Fibroblast of lung (primary cell): ENCODE measurements at regions not wholly inside any gene's neighbourhood (a gene's known extent, or its start where the extent isn't known, plus 50 kb on each side); places are given as distances from the start of the nearest gene placed in this dataset.

Experiments
- DNase-seq, 2 donors: peaks; one replicate each; pipeline versions ENCODE4 v3.0.0 to v3.0.0-alpha.2; 2010; ENCODE audit warnings: low read depth in 2 of 2
- H2AFZ ChIP-seq: 2 replicates; pipeline ENCODE4 v1.5.1; 2012; ENCODE audit warnings: low read length, control low read depth, inconsistent platforms
- H3K27ac ChIP-seq: 2 replicates; pipeline ENCODE4 v1.5.1; 2011; ENCODE audit warnings: low read length, control low read depth; ENCODE audit not compliant: insufficient read depth
- H3K27me3 ChIP-seq: 2 replicates; pipeline ENCODE4 v1.5.1; 2011; ENCODE audit warnings: mild to moderate bottlenecking, low read length; ENCODE audit not compliant: control insufficient read depth, insufficient read depth
- H3K36me3 ChIP-seq: 2 replicates; pipeline ENCODE4 v1.5.1; 2011; ENCODE audit warnings: low read length; ENCODE audit not compliant: control insufficient read depth, insufficient read depth
- H3K4me1 ChIP-seq: 2 replicates; pipeline ENCODE4 v1.5.1; 2011; ENCODE audit warnings: low read length; ENCODE audit not compliant: control insufficient read depth, insufficient read depth; ENCODE audit errors: extremely low read depth
- H3K4me2 ChIP-seq: 2 replicates; pipeline ENCODE4 v1.5.1; 2011; ENCODE audit warnings: low read length, control low read depth; ENCODE audit not compliant: insufficient read depth; ENCODE audit errors: extremely low read depth
- H3K4me3 ChIP-seq, 4 experiments: fragments of 200-600 bp in 1 of 4; sonication (generic) in 1 of 4; replicated peaks in 1 of 4; 2 replicates each; pipeline ENCODE4 v1.5.1; 2011 to 2016; ENCODE audit warnings: low read length in 4 of 4, low read depth in 3 of 4, mild to moderate bottlenecking in 3 of 4, control low read depth in 2 of 4, inconsistent platforms in 1 of 4, mixed read lengths in 1 of 4; ENCODE audit not compliant: insufficient read depth in 1 of 4; ENCODE audit errors: control extremely low read depth in 1 of 4
- H3K79me2 ChIP-seq: 2 replicates; pipeline ENCODE4 v1.5.1; 2012; ENCODE audit warnings: mild to moderate bottlenecking, low read length, inconsistent platforms; ENCODE audit not compliant: control insufficient read depth, insufficient read depth
- H3K9ac ChIP-seq: 2 replicates; pipeline ENCODE4 v1.5.1; 2011; ENCODE audit warnings: mild to moderate bottlenecking, low read length, control low read depth; ENCODE audit not compliant: insufficient read depth
- H3K9me3 ChIP-seq: 2 replicates; pipeline ENCODE4 v1.5.1; 2012; ENCODE audit warnings: low read depth, low read length; ENCODE audit not compliant: control insufficient read depth, insufficient read depth
- H4K20me1 ChIP-seq: 2 replicates; pipeline ENCODE4 v1.5.1; 2011; ENCODE audit warnings: low read length; ENCODE audit not compliant: control insufficient read depth, insufficient read depth; ENCODE audit errors: extremely low read depth
- CTCF ChIP-seq, 2 donors: IDR thresholded peaks in 1 of 2; conservative IDR thresholded peaks in 1 of 2; 1 replicate in 1 of 2; 2 replicates in 1 of 2; pipeline ENCODE4 v1.5.1; 2011 to 2012; ENCODE audit warnings: low read length in 2 of 2, control low read depth in 1 of 2, inconsistent platforms in 1 of 2, low read depth in 1 of 2, mild to moderate bottlenecking in 1 of 2
- EZH2 ChIP-seq: IDR thresholded peaks from 2 replicates; pipeline ENCODE4 v1.5.1; 2012; ENCODE audit warnings: low read length, control low read depth, mild to moderate bottlenecking; ENCODE audit errors: missing control alignments

GRCh38 chr6:85015396-85015990, 251.1 kb upstream of the TBX18 start:
- Histone ChIP-seq H3K79me2 (no peaks in the 10 kb centered on the region), H4K20me1 (no peaks in the 10 kb centered on the region), H3K4me1 (no peaks in the 10 kb centered on the region), H3K4me2 (no peak overlapping the region), H3K36me3 (no peaks in the 10 kb centered on the region), H3K27me3 (no peaks in the 10 kb centered on the region), H2AFZ (no peak overlapping the region), H3K27ac (no peak overlapping the region), H3K4me3 (no peak overlapping the region), H3K9me3 (no peaks in the 10 kb centered on the region), H3K9ac (no peak overlapping the region)
- TF ChIP-seq CTCF (conservative IDR thresholded peaks at IDR 0.05 in 1 of 2, IDR thresholded peaks at IDR 0.05 in 1 of 2; ENCODE audit: low read depth in 1 of 2, low read length in 2 of 2): peak; percentile 81 to 86
- no peak for TF ChIP-seq EZH2
- DNase-seq: peak; percentile 28 to 62

- Histone ChIP-seq H3K4me1 (no peaks in the 10 kb centered on the region), H3K9me3 (no peaks in the 10 kb centered on the region), H3K9ac (no peak overlapping the region), H3K36me3 (no peaks in the 10 kb centered on the region), H3K4me2 (no peak overlapping the region), H3K27me3 (no peaks in the 10 kb centered on the region), H3K27ac (no peak overlapping the region), H2AFZ (no peak overlapping the region), H4K20me1 (no peaks in the 10 kb centered on the region), H3K79me2 (no peaks in the 10 kb centered on the region), H3K4me3 (no peak overlapping the region)
- no peak for TF ChIP-seq CTCF (conservative IDR thresholded peaks at IDR 0.05 in 1 of 2, IDR thresholded peaks at IDR 0.05 in 1 of 2; ENCODE audit: low read depth in 1 of 2, low read length in 2 of 2)
- TF ChIP-seq EZH2: no peak
- DNase-seq: no peak
These were observed 246.5 kb upstream of the TBX18 start for GRCh38 chr6:85010865-85011264.

GRCh38 chr6:85008296-85009009, 244.1 kb upstream of the TBX18 start:
- TF ChIP-seq EZH2 (no peak), CTCF (conservative IDR thresholded peaks at IDR 0.05 in 1 of 2, IDR thresholded peaks at IDR 0.05 in 1 of 2; ENCODE audit: low read depth in 1 of 2, low read length in 2 of 2) (no peak)
- peak in 1 of 2 donors; percentile 64 for DNase-seq
- Histone ChIP-seq H3K4me2 (no peak overlapping the region), H3K4me1 (no peaks in the 10 kb centered on the region), H4K20me1 (no peaks in the 10 kb centered on the region), H3K27me3 (no peaks in the 10 kb centered on the region), H3K79me2 (no peaks in the 10 kb centered on the region), H3K36me3 (no peaks in the 10 kb centered on the region), H2AFZ (no peak overlapping the region), H3K27ac (no peak overlapping the region), H3K9ac (no peak overlapping the region), H3K4me3 (no peak overlapping the region), H3K9me3 (no peaks in the 10 kb centered on the region)
